NCI-H2196 treated with DMSO at 0.1 percent for 48 hours (cell line): ENCODE measurements at regions not wholly inside any gene's neighbourhood (a gene's known extent, or its start where the extent isn't known, plus 50 kb on each side); places are given as distances from the start of the nearest gene placed in this dataset.
"Not testable (repeated sequence)": the region's sequence is repeated elsewhere in the genome, so short reads cannot be mapped to it uniquely, and the experiment has no call there.

Experiments used
- DNase-seq: peaks from one replicate; lab custom pipeline; 2025; ENCODE audit not compliant: unreplicated experiment; lab: John Stamatoyannopoulos, UW

DNA sequence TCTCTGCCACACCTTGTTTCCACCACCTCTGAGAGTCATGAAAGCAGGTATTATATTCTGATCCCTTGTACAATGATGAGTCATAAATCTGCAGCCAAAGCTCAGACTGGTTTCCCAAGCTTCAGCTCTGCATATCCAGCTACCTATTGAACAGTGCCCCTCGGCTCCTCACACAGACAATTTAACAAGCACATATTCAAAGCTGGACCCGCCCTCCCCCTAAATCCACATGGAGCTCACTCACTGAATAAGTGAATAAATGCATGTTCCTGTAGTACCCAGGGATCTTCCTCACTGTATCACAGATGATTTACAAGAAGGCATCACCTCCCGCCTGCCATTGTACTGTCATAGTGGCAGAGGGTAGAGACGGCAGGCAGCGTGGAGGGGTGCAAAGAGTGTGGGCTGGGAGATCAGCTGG lies 516.4 kb downstream of the GRIN2A start:
- DNase-seq: no peak

DNA sequence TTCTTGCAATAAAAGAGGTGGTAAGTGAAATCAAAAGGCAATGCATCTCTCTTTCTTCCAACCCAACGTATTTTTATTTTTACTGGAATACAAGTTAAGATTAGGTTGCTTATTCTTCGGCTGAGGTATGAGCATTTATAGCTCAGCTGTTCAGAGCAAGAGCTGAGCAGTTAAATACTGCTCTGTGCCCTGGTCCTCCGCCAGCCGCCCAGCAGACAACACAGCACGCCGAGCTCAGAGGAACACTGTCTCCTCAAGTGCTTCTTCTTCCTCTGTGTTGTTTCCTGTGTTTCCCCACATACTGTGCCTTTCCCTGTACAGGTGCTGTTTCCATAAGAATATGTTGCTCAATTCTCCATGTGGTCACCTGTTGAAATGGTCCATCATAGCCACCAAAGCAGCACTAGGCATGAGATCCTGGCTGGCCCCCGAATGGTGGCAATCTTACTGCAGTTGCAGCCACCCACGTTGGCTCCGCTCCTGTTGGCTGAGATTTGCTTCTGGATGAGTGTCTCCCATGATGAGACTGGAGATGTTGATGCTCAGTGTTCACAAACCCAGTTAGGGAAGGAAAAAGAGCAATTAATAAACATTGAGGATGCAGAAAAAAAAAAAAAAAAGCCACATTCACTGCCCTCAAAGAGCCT lies 515.3 kb downstream of the GRIN2A start:
- no peak for DNase-seq

DNA sequence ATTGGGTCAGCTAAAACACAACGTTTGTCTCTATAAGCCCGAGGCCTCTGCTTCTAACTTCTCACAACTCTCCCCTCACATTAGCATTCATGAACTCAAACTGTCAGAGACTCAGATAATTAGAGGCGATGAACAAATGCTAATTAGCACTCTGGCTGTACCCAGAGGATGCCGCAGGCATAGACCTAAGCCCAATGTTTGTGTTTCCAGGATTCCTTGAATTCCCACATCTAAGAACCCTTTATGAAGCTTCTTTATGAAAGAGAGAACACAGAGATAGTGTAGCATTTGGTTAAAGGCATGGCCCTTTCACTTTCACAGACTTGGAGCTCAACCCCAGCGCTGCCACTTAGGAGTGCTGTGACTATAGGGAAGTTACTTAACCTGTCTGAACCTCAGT lies 512.2 kb downstream of the GRIN2A start:
- no peak for DNase-seq

- not testable (repeated sequence) for DNase-seq
These were observed 511.6 kb downstream of the GRIN2A start for GRCh38 chr16:9670616-9671015.

DNA sequence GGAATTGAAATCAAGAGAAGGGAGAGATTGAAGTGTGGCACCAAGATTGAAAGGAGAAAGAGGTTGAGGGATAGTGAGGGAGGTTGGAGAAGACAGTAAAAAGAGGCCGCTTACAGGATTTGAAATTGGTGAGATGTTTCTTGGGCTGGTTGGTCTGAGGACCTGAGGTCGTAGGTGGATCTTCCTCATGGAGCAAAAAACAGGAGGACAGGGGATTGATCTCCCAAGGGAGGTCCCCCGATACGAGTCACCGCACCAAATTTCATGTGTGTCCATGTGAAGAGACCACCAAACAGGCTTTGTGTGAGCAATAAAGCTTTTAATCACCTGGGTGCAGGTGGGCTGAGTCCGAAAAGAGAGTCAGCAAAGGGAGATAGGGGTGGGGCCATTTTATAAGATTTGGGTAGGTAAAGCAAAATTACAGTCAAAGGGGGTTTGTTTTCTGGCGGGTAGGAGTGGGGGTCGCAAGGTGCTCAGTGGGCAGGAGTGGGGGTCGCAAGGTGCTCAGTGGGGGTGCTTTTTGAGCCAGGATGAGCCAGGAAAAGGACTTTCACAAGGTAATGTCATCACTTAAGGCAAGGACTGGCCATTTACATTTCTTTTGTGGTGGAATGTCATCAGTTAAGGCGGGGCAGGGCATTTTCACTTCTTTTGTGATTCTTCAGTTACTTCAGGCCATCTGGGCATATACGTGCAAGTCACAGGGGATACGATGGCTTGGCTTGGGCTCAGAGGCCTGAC lies 505.5 kb downstream of the GRIN2A start:
- DNase-seq: not testable (repeated sequence)

DNA sequence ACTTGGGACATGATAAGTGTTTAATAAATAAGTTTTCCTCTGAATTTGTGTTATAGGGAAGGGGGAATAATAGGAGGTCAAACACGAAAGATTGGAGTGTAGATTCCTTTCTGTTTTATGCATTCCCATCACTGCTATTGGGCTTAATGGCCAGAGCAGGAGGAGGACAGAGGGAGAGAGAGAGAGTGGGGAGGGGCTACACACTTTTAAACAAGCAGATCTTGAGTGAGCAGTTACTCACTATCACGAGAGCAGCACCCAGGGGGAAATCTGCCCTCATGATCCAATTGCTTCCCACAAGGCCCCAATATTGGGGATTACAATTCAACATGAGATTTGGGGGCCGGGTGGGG lies 505.0 kb downstream of the GRIN2A start:
- DNase-seq: no peak

- no peak for DNase-seq
These were observed 502.9 kb downstream of the GRIN2A start for GRCh38 chr16:9679213-9679767.

DNA sequence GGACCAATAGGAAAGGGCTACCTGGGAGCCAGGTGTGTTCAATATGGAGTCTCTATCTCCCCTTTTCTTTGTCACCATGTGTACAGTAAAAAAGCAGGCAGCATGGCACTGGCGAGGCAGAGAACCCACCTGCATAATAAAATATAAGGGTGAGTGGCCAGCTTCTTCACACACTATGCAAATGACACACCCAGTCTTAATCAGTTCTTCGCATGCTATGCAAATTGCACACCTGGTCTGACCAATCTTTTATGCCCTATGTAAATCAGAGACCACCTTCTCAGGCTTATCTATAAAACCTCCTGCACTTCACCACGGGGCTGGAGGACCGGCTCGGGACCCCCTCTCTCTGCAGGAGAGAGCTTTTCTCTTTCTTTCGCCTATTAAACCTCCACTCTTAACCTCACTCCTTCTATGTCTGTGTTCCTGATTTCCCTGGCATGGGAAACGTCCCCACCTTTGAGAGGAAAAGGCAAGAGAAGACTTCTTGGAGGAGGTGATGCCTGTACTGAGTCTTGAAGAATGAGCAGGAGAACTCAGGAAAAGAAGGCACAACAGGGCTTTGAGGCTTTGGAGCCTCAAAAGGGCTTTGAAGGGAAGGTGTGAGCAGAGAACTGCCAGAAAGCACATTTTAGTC lies 502.1 kb downstream of the GRIN2A start:
- DNase-seq: no peak

GRCh38 chr16:9680968-9681367 lies 501.3 kb downstream of the GRIN2A start:
- no peak for DNase-seq

DNA sequence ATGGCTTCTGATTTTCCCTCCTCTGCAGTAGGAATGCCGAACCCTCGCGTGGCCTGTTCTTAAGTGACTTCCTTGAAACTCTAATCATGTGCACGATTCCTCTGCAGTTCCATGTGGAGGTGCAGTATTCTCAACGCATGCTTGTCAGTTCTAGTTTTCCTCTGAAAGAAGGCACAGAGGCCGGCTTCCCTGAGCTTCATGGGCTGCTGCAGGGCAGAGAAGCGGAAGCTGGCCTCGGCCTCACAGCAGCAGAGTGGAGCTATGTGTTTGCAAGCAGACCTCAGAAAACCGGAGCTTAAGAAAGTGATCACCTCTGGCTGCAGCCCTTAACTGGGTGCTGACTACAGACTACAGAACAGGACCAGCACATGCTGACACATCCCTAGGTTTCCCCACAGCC lies 500.7 kb downstream of the GRIN2A start:
- no peak for DNase-seq

GRCh38 chr16:9682320-9682719 lies 499.9 kb downstream of the GRIN2A start:
- no peak for DNase-seq

- no peak for DNase-seq
These were observed 498.6 kb downstream of the GRIN2A start for GRCh38 chr16:9683677-9684076.

DNA sequence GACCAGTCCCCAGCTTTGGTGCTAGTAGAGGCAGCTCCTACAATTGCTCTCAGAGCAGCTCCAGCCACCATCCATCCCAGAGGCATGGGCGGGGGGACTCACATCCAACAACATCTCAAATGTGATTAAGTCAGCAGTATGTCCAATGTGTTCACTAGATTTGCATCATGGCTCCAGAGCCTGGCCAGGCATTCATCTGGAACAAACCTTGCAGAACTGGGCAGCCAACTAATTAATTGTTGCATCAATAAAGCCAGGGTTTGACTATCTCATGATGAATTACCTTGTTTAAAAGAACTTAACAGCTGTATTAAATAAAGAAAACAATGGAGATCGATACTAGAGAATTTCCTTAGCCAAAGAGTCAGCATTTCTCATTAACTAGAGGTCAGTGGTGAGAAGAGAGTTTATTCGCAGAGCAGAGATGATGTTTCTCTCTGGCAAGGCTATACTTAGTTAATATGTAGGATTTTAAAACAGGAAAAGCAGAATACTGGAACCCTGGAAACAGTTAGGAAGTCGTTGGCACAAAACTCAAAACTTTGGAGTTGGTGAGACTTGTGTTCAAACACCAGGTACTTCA lies 494.4 kb downstream of the GRIN2A start:
- DNase-seq: no peak

DNA sequence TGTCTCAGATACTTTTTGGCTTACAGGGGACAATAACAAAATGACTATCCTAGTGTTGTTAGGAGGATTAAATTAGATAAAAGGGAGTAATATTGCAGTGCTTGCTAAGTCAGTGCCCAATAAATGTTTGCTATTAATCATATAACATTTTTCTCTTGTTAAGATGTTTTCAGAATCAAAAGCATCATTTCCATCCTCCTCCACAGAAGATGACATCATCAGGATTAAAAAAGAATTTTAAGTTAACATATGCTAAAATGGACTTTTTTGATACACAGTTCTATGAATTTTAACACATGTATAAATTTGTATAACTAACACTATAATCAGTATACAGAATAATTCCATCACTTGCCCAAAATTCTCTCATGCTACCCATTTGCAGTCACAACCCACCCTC lies 492.6 kb downstream of the GRIN2A start:
- no peak for DNase-seq

- DNase-seq: no peak
These were observed 487.1 kb downstream of the GRIN2A start for GRCh38 chr16:9695152-9695551.
